ENCODE measurements at regions not wholly inside any gene's neighbourhood (a gene's known extent, or its start where the extent isn't known, plus 50 kb on each side); places are given as distances from the start of the nearest gene placed in this dataset.

DNA sequence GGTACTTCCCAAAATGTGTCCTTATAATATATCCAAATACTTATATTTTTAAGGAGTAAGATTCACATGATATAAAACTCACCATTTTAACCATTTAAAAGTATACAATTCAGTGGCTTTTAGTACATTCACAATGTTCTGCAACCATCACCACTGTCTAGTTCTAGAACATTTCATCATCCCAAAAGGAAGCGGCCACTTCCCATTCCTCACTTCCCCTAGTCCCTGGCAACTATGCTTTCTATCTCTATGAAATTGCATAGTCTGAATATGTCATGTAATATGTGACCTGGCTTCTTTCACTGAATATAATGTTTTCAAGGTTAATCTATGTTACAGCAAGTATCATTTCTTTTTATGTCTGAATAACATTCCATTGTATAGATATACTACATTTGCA is 615.1 kb upstream of the SGCD start:
- ChIA-PET POLR2A (ENCODE audit: partially characterized antibody) (no interaction called here), CTCF (ENCODE audit: partially characterized antibody) (no interaction called here)
- Histone ChIP-seq H3K18ac (ENCODE audit: extremely low read depth, low read length) (no peak overlapping the region), H3K56ac (replicated peaks; ENCODE audit: insufficient read length, low read depth, low read length) (no peak overlapping the region), H4K20me1 (replicated peaks in 1 of 2; ENCODE audit: control insufficient read depth in 1 of 2, insufficient read depth in 2 of 2, low read length in 2 of 2) (no peaks in the 10 kb centered on the region), H3K9me3 (ENCODE audit: insufficient read depth in 2 of 2, low read depth in 1 of 2, low read length in 1 of 2) (no peaks in the 10 kb centered on the region), H2AFZ (ENCODE audit: low read length) (no peak overlapping the region), H2BK5ac (ENCODE audit: low read depth, low read length) (no peak overlapping the region), H3K4ac (replicated peaks; ENCODE audit: insufficient read length, low read depth, low read length) (no peak overlapping the region), H3K23me2 (ENCODE audit: low read depth, low read length) (no peaks in the 10 kb centered on the region), H3K79me2 (ENCODE audit: control insufficient read depth in 1 of 2, insufficient read depth in 2 of 2, low read length in 2 of 2) (no peaks in the 10 kb centered on the region), H2BK15ac (ENCODE audit: low read length) (no peak overlapping the region), H3K36me3 (ENCODE audit: control insufficient read depth in 2 of 4, insufficient read depth in 4 of 4, low read length in 3 of 4) (no peaks in the 10 kb centered on the region), H2BK20ac (ENCODE audit: low read length) (no peak overlapping the region), H3K27me3 (replicated peaks in 1 of 4; ENCODE audit: control insufficient read depth in 3 of 4, extremely low read depth in 1 of 4, insufficient read depth in 3 of 4, low read length in 3 of 4) (no peaks in the 10 kb centered on the region), H3K79me1 (ENCODE audit: low read depth, low read length) (no peaks in the 10 kb centered on the region), H3K23ac (ENCODE audit: insufficient read length) (no peak overlapping the region), H3K14ac (ENCODE audit: insufficient read length) (no peak overlapping the region), H3K27ac (ENCODE audit: low read depth, low read length) (no peak overlapping the region), H3K4me3 (ENCODE audit: extremely low read depth in 1 of 4, insufficient read depth in 2 of 4, low read depth in 3 of 4, low read length in 4 of 4) (no peak overlapping the region), H3K4me2 (ENCODE audit: insufficient read depth in 1 of 2, low read depth in 2 of 2, low read length in 2 of 2) (no peak overlapping the region), H4K5ac (ENCODE audit: insufficient read length, low read depth, low read length) (no peak overlapping the region), H4K91ac (replicated peaks; ENCODE audit: insufficient read length, low read length) (no peak overlapping the region), H3K9ac (replicated peaks in 1 of 4; ENCODE audit: extremely low read depth in 1 of 4, low read depth in 3 of 4, low read length in 3 of 4) (no peak overlapping the region), H2BK120ac (replicated peaks; ENCODE audit: low read depth, low read length) (no peak overlapping the region), H4K8ac (ENCODE audit: extremely low read depth, insufficient read depth, low read length) (no peak overlapping the region), H2AK5ac (ENCODE audit: low read depth, low read length) (no peak overlapping the region), H3K4me1 (replicated peaks in 1 of 4; ENCODE audit: control insufficient read depth in 3 of 4, insufficient read depth in 4 of 4, low read length in 3 of 4) (no peaks in the 10 kb centered on the region), H2BK12ac (ENCODE audit: low read depth, low read length) (no peak overlapping the region)
- FAIRE-seq (no peak), DNase-seq (ENCODE audit: low read depth in 1 of 2, low spot score in 2 of 2) (no peak)
- 100% methylated on average over 1 of the region's 1 CpG; no CpG with 5 or more reads in 1 of the 2 experiments for WGBS, 2 experiments (ENCODE audit: extremely low coverage in 1 of 2, insufficient coverage in 1 of 2, insufficient read length in 1 of 2, insufficient replicate concordance in 2 of 2, low coverage in 1 of 2, low lambda C conversion rate in 2 of 2, missing lambda C conversion rate in 1 of 2)
- TF ChIP-seq, protein P1, sequence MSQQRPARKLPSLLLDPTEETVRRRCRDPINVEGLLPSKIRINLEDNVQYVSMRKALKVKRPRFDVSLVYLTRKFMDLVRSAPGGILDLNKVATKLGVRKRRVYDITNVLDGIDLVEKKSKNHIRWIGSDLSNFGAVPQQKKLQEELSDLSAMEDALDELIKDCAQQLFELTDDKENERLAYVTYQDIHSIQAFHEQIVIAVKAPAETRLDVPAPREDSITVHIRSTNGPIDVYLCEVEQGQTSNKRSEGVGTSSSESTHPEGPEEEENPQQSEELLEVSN (IDR thresholded peaks at IDR 0.05) = no peak
- no peak for TF ChIP-seq BRCA1 (IDR thresholded peaks at IDR 0.05; ENCODE audit: low read depth, low read length)
- no peak for TF ChIP-seq ZNF274 (IDR thresholded peaks at IDR 0.05; ENCODE audit: borderline replicate concordance, extremely low read depth, low read length)
- no peak for TF ChIP-seq CEBPB (IDR thresholded peaks at IDR 0.05; ENCODE audit: low read depth, low read length)
- no peak for TF ChIP-seq POLR2A (IDR thresholded peaks at IDR 0.05; ENCODE audit: control extremely low read depth in 1 of 2, low read depth in 2 of 2, low read length in 2 of 2)
- TF ChIP-seq POU5F1 (IDR thresholded peaks at IDR 0.05; ENCODE audit: low read depth, low read length) = no peak
- TF ChIP-seq NRF1 (IDR thresholded peaks at IDR 0.05; ENCODE audit: low read depth, low read length) = no peak
- no peak for TF ChIP-seq SIRT6 (IDR thresholded peaks at IDR 0.05; ENCODE audit: low read length)
- no peak for TF ChIP-seq NANOG (IDR thresholded peaks at IDR 0.05; ENCODE audit: insufficient read depth, low read depth, low read length, poor library complexity, severe bottlenecking)
- no peak for TF ChIP-seq MAFK (IDR thresholded peaks at IDR 0.05; ENCODE audit: low read depth, low read length)
- no peak for TF ChIP-seq PHF8 (conservative IDR thresholded peaks at IDR 0.05; ENCODE audit: low read depth, low read length)
- no peak for TF ChIP-seq POLR2AphosphoS5 (IDR thresholded peaks at IDR 0.05; ENCODE audit: low read depth, low read length)
- TF ChIP-seq KDM5A (IDR thresholded peaks at IDR 0.05; ENCODE audit: low read length) = no peak
- TF ChIP-seq TBP (IDR thresholded peaks at IDR 0.05; ENCODE audit: low read depth, low read length) = no peak
- TF ChIP-seq SAP30 (IDR thresholded peaks at IDR 0.05; ENCODE audit: insufficient read depth, insufficient replicate concordance, low read length) = no peak

Measured in H1 (cell line).